ENCODE measurements at regions not wholly inside any gene's neighbourhood (a gene's known extent, or its start where the extent isn't known, plus 50 kb on each side); places are given as distances from the start of the nearest gene placed in this dataset.

DNA sequence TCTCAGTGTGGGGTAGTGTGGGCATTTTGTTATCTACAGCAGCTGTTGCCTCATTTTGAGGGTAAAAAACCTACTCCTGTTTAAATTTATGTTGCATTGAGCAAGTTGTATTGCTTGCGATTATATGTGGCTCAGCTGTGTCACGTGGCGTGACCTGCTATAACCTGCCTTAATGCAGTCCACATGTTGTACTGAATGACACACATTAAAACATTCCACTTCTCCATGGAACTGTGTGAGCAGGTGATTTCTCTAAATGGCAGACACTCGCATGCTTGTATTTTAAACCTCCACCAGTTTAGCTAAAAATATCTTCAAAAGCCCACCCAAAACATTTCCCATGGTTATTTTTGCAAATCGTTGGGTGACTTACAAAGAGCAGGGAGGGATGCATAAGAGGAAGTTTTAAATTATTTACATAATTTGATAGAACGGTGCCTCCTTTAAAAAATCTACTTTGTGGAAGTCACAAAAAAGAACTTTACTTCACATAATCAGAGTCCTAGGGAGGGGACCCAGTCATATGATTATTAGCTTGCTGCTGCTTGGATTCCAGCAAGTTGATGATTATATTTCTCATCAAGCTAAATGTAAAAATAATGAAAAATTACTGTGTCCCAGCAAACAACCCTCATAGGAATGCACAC is 163.3 kb upstream of the ZEB2 start:
- TF ChIP-seq, protein P1, sequence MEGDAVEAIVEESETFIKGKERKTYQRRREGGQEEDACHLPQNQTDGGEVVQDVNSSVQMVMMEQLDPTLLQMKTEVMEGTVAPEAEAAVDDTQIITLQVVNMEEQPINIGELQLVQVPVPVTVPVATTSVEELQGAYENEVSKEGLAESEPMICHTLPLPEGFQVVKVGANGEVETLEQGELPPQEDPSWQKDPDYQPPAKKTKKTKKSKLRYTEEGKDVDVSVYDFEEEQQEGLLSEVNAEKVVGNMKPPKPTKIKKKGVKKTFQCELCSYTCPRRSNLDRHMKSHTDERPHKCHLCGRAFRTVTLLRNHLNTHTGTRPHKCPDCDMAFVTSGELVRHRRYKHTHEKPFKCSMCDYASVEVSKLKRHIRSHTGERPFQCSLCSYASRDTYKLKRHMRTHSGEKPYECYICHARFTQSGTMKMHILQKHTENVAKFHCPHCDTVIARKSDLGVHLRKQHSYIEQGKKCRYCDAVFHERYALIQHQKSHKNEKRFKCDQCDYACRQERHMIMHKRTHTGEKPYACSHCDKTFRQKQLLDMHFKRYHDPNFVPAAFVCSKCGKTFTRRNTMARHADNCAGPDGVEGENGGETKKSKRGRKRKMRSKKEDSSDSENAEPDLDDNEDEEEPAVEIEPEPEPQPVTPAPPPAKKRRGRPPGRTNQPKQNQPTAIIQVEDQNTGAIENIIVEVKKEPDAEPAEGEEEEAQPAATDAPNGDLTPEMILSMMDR (tag by site-specific recombination; IDR thresholded peaks at IDR 0.05), result no peak
- TF ChIP-seq ZNF473 (tag by site-specific recombination; IDR thresholded peaks at IDR 0.05) (no peak), ZFP3 (tag by site-specific recombination; IDR thresholded peaks at IDR 0.05; ENCODE audit: low read depth) (no peak), ZNF561 (tag by site-specific recombination; IDR thresholded peaks at IDR 0.05; ENCODE audit: borderline replicate concordance) (no peak), TCF7L2 (IDR thresholded peaks at IDR 0.05; ENCODE audit: borderline replicate concordance, low read depth, low read length) (no peak), ZBTB8A (tag by site-specific recombination; IDR thresholded peaks at IDR 0.05) (no peak), KLF9 (tag by site-specific recombination; IDR thresholded peaks at IDR 0.05; ENCODE audit: low read depth) (no peak)
- TF ChIP-seq, protein P2, sequence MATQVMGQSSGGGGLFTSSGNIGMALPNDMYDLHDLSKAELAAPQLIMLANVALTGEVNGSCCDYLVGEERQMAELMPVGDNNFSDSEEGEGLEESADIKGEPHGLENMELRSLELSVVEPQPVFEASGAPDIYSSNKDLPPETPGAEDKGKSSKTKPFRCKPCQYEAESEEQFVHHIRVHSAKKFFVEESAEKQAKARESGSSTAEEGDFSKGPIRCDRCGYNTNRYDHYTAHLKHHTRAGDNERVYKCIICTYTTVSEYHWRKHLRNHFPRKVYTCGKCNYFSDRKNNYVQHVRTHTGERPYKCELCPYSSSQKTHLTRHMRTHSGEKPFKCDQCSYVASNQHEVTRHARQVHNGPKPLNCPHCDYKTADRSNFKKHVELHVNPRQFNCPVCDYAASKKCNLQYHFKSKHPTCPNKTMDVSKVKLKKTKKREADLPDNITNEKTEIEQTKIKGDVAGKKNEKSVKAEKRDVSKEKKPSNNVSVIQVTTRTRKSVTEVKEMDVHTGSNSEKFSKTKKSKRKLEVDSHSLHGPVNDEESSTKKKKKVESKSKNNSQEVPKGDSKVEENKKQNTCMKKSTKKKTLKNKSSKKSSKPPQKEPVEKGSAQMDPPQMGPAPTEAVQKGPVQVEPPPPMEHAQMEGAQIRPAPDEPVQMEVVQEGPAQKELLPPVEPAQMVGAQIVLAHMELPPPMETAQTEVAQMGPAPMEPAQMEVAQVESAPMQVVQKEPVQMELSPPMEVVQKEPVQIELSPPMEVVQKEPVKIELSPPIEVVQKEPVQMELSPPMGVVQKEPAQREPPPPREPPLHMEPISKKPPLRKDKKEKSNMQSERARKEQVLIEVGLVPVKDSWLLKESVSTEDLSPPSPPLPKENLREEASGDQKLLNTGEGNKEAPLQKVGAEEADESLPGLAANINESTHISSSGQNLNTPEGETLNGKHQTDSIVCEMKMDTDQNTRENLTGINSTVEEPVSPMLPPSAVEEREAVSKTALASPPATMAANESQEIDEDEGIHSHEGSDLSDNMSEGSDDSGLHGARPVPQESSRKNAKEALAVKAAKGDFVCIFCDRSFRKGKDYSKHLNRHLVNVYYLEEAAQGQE (tag by site-specific recombination; IDR thresholded peaks at IDR 0.05), result no peak

Measured in HEK293 (cell line).